Left kidney (tissue), 1 donor: ENCODE measurements at regions not wholly inside any gene's neighbourhood (a gene's known extent, or its start where the extent isn't known, plus 50 kb on each side); places are given as distances from the start of the nearest gene placed in this dataset.
"Not testable (repeated sequence)": the region's sequence is repeated elsewhere in the genome, so short reads cannot be mapped to it uniquely, and the experiment has no call there.

Experiments
- DNase-seq: peaks from one replicate; pipeline ENCODE4 v3.0.0-alpha.2; 2013

DNA sequence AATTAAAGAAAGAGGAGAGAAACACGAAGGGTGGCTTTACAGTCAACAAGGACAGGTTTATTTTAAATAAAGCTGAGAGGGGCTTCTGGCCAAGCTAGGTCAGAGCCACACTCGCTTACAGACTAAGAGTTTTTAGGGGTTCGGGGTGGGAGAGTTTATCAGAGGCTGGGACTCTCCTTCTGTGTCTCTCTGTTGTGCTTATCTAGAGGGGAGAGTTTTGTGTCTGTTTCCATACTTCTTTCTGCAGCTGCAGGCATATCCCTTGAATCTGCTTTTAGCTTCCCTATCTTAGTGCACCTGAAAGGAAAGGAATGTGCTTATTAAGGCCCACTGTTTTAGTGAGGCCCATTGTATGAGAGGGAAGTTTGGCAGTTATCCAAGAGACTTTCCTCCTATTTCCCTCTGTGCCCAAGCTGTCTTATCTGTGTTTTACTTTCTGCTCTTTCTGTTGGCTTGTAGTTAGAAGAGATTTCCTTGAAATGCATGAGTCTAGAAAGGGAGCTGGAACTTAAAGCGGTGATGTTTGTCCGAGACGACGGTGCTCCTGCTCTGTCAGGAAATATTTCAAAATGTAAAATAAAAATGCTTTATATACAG, 275.3 kb downstream of the KCTD12 start:
- no peak for DNase-seq

DNA sequence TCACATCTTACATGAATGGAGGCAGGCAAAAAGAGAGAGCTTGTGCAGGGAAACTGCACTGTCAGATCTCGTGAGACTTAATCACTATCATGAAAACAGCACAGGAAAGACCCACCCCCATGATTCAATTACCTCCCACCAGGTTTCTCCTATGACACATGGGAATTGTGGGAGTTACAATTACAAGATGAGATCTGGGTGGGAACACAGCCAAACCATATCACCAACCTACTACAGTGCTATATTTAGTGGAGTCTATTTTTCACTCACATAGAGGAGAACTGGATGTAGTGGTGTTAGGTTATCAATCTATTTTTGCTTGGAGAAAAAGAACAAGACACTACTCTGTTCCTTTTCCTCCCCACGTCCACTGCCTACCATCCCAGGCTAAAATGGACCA, 276.6 kb downstream of the KCTD12 start:
- DNase-seq = no peak

DNA sequence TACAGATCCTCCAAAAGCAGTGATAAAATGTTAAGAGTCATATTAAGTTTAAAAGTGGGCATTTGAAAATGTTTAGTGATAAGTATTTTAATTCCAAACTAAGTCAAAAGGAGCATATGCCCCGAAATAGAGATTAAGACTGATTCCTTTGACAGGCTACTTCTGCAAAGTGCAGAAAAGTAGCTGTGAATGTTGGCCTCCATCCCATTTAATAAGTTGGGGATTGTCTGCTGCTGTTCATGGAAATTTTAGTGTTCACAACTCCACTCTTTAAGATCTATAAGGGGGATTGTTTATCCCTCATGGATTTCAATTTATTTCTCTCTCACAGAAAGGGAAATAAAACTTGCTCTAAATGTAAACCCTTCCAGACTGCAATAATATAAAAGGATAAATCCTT, 278.3 kb downstream of the KCTD12 start:
- DNase-seq = no peak

DNA sequence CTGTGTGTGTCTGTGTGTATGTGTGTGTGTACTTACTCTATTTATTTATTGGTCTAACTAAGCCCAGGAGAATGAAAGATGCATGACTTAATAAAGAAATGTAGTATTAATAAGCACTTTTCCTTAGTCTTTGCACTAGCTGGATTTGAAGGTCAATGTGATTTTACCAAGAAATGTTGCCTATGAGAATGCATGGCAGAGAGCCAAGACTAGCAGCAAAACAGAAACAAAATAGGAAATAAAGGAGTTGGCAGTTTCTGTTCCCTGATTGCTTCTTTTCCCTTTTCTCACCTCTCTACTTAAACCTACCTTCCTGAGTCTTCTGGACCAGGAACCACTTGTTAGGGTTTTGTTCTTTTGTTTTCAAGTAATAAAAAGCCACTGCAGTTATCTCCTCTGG, 286.1 kb downstream of the KCTD12 start:
- no peak for DNase-seq

DNA sequence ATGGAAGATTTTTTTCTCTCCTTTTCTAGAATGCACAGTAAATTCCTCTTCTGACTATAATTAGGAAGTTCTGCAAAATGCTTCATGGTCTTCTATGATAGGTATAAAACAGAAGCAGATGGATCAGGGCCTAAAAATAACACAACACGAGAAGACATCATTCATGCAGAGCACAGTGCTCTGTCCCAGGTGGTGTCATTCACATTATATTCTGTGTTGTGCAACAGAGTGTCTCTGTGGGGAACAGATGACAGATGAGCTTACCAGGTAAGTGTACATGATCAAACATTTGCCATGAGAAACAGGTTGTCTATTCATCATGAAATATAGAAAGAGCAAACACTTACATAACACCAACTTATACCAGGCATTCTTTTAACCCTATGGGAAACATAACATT, 288.3 kb downstream of the KCTD12 start:
- no peak for DNase-seq

DNA sequence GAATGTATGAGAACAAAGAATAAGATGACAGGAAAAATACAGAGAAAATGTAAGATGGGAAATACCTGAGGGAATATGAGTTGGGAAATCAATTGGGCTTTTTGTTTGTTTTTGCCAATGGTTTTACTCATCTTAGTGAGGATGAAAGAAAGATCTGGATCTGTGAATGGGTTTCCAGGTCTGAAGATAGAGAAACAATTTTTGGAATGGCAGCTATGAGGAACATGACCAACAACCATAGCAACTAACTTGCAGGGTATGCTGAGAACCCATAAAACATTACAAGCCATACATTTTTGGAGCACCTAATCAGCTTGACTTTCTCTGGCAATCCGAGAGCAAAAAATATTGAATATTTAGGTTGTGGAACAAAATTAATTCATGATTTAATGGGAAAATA, 290.0 kb downstream of the KCTD12 start:
- no peak for DNase-seq

DNA sequence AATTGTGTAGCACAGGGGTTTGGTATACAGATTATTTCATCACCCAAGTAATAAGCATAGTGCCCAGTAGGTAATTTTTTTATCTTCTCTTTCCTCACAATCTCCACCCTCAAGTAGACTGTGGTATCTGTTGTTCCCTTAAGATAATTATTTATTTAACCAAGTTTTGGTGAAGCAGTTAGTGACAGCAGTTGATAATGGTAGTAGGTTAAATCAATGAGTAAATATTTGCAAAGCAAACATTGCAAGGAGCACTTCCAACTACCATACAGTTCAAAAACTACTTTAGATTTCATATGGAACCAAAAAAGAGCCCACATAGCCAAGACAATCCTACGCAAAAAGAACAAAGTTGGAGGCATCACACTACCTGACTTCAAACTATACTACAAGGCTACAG, 291.8 kb downstream of the KCTD12 start:
- DNase-seq = no peak

DNA sequence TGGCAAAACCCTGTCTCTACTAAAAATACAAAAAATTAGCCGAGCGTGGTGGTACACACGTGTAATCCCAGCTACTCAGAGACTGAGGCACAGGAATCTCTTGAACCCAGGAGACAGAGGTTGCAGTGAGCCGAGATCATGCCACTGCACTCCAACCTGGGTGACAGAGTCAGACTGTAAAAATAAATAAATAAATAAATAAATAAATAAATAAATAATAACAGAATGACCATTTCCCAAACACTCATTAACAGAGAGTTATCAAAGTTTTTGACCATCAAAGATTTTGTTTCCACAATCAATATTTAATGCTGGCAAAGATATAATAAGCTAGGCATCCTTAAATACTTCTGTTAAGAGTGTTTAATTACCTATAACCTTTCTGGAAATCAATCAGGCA, 299.4 kb downstream of the KCTD12 start:
- no peak for DNase-seq

DNA sequence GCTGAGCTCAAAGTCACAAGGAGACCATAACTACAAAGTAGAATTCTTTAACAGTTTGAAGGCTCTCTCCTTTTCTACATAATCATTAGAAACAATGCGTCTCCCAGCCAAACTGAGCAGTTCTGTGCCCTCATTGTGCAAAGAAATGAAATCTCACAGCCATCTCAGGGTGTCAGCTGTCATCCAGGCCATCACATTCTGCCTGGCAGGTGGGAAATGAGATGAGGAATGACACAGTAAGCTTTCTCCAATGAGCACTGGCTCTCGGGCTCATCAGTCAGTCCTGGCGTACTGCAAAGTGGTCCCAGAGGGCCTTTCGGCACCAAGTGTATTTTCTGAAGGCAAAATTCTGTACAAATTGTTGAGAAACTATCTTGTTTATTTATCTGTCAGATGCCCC, 306.5 kb downstream of the KCTD12 start:
- DNase-seq = no peak

DNA sequence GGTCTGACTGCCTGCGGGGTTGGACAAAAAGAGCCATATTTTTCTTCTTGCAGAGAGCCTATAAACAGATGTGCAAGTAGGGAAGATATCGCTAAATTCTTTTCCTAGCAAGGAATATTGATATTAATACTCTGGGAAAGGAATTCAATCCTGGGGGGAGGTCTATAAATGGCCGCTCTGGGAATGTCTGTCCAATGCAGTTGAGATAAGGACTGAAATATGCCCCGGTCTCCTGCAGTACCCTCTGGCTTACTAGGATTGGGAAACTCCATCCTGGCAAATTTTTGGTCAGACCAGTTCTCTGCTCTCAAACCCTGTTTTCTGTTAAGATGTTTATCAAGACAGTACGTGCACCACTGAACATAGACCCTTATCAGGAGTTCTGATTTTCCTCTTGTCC, 310.6 kb downstream of the KCTD12 start:
- DNase-seq = not testable (repeated sequence)

DNA sequence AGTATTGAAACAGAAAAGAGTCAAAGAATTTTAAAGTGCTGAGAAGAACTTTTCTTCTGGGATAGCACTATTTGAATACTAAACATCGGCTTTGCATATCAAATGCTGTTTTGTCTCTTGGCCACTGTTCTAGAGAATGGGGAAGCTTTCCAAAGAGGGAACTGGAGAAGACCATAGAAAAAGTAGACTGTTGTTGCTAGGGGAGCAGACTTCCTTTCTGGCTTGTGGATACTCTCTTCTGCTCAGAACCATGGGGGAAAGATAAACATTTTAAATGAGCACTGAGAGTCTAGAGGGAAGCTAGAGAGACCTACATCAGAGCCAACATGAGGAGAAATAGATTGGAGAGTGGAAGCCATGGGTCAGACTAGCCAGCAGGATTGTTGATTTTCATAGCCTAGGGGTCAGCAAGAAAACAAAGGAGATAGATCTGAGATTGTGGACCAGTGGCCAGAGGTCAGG, 315.7 kb downstream of the KCTD12 start:
- DNase-seq = no peak

DNA sequence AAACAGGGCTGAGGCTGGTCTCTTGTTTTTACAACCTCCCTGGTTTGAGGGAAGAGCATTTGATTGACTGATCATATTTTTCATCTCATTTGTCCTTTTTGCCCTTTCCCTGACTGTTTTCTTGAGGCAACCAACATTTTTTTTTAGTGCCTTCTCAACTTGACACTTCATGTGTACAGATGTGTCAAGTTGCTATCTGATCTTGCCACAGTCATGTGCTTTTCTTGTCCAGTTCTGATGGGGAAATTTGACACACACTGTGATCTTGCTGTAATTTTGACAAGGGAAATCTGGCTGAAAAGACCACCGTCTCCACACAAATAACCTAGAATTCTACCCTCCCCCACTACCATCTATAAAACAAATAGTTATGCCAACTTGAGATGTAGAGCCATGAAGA, 329.6 kb downstream of the KCTD12 start:
- DNase-seq = no peak

DNA sequence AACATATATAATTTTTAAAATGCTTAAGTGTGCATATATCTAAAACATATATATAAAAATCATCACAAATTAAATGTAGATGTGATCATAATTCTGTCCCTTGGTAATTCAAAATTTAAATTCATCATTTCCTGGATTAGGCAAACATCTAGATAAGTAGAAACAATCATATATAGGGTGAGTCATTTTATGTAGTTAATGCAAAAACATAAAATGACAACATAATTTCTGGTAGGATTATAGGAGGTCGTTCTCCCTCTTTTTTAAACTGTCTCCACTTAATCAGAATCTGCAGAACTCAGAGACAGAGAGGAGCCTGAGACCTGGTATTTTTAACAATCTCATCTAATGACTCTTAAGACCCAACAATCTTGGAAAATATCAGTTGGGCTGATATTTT, 333.4 kb downstream of the KCTD12 start:
- DNase-seq = no peak

DNA sequence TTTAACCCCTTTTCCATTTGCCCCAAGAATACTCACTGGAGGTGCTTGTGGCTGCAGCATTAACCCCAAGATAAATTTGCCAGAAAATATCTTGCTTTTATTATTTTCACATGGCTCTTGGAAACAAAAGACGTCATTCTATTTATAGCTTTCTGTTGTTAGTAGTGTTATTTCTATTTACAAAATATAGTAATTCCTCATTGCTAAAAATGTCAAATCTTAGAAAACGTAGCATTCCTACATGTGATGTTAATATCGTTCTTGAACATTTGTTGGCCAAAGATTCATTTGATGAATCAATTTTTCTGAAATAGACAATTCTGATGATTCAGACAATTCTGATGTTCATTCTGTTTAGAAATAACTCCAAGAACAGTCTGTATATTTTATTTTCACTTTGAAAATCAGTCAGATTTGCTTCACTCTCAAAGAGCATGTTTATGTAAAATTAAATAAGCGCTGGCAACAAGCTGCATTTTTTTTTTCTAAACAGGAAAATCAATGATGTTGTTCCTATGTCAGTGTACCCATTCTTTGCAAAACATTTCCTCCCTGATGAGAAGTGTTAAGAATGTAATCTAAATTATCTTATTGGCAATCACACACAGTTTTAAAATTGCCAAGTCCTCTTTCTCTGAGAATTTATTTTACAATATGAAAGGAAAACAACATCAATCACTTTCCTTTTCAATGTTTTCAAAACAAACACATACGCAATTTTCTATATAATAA, 334.0 kb downstream of the KCTD12 start:
- no peak for DNase-seq

DNA sequence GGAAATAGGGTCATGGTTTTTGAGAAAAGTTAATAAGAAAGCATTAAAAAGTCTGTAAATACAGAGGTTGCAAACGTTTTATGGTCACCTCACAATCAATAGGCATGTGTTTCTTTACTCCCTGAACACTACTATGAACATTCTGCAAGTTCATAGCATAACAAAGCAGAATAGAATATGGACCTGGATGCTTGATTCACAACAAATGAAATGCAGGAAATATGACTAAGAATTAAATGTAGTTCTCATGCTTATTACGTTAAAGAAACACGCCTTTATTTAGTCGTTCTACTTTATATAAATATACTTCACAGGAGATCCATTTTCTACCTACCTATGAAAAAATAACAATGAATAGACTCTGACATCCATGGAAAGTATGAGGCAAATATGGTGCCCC, 344.0 kb downstream of the KCTD12 start:
- no peak for DNase-seq

DNA sequence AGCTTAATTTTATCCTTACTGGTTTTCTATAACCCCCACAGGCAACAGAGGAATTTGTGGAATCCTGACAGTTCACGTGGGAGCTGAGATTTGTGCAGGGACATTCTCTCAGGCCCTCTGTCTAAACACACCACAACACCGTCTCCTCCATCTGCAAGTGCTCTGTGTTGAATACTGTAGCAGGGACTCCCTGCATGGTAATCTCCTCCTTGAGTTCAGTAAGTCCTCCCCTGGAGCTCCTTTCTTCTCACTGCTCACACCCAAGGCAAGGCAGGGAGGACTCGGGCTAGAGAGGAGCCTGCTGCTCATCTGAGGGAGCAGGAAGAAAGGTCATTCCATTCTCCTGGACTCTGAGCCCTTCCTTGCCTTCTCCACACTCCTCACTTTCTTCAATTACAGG, 348.2 kb downstream of the KCTD12 start:
- DNase-seq = no peak

DNA sequence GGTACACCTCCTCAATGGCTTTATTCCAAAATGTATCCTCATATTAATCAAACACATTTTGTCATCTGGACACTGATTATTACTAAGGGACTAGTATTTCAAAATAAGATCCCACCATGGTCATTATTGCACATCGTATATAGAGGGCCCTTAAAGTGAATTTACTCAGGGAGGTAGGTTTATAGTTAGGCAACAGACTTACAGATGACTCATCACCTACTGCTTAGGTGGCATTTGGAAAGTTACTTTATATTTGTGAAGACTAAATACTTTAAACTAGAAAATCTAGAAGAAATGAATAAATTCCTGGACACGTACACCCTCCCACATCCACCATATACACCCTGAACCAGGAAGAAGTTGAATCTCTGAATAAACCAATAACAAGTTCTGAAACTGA, 353.0 kb downstream of the KCTD12 start:
- DNase-seq = no peak

DNA sequence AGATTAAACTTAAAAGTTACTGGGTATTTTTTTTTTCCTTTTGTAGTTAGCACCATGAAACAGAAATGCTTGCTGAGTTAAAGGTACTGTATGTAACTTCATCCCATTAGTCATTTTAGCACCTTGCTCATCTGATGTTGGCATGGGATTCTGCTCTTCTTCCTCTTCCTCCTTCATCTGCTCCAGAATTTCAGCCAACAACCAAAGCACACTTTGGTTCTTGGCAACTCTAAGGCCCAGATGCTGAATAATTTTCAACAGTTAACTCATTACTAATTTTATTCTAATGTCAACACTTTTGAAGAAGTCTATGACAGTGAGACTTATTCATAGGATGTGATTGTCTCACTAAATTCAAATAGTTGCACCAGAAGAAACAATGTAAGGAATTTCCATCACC, 359.2 kb downstream of the KCTD12 start:
- no peak for DNase-seq

DNA sequence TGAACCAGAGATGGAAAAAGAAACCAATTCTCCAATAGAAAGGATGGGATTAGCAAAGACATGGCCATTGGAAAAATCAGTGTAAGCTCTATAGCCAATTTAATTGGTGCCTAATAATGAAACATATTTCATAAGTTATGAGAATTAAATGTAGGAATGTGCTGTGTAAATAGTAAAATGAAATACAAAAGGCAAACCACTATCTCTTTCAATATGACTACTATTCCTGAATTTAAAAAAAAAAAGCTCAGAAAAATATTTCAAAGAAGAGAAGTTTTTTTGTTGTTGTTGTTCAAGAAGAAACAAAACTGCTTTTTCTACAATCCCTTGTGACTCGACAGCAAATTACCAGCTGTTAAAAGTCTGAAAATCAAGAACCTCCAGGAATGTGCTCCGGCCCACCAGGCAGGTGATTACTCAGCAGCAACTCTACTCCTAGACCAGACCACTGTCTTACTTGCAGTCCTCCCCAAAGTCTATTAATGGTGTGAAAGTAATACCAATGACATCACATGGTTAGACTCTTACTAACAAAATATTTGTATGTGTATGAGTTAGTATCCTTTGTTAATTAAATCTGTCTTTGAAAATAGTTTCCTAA, 362.4 kb downstream of the KCTD12 start:
- no peak for DNase-seq

DNA sequence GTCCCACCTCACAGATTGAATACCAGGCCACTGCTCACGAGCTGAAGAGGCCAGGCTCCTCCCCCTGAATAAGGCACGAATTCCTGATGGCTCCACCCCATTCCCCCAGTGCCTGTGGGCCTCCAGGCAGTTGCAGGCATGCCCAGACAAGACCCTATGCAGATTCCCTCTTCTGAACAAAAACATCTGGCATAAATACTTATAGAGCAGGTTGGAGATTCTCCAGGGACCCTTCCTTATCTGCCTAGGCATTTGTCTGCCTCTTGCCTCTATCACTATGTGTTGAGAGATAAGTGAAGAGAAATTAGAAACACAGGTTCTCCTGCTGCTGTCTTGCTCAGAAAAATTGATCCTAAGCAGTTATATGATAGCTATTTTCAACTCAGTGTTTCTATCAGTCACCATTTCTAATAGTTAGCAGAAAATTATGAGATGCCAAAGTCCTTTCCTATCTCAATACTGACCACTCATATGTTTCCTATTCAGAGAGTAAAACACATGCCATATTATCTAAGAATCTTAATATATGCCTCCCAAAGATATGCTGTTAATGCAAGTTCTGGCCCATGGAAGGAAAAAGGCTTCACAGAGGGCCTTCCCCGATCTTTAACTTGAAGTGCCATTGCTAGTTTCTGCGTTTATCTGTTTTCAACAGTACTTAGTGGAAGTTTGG, 364.0 kb downstream of the KCTD12 start:
- DNase-seq = no peak

DNA sequence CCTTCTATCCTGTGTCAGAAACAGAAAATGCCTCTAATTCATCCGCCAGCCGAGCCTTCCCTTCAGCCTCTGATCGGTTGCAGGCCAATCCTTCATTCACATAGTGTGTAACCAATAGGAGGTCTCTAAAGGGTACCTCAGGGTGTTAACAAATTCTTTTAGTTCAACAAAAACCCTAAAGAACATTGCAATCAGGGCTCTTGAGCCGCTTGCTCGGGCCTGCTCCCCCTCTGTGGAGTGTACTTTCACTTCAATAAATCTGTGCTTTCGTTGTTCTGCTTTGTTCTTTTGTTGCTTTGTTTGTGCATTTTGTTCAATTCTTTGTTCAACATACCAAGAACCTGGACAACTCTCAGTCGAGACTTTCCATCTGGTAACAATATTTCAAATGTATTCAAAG, 366.5 kb downstream of the KCTD12 start:
- DNase-seq = no peak

DNA sequence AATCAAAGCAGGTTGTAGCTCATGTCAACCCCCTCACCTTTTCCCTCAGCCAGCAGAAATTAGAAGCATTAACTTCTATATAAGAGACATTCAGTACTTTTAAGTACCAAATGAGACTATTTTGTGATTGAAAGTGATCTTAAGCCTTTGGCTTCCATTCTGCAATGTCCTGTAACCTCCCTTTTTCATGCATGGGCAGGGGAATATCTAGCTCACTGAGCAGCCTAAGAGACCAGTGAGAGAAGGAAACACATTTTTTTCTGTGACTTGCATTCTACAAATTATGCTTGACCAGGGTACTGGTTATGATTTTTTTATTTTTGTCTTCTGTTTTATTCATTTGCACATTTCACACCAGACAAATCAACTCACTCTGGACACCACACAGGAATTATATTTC, 369.6 kb downstream of the KCTD12 start:
- no peak for DNase-seq

DNA sequence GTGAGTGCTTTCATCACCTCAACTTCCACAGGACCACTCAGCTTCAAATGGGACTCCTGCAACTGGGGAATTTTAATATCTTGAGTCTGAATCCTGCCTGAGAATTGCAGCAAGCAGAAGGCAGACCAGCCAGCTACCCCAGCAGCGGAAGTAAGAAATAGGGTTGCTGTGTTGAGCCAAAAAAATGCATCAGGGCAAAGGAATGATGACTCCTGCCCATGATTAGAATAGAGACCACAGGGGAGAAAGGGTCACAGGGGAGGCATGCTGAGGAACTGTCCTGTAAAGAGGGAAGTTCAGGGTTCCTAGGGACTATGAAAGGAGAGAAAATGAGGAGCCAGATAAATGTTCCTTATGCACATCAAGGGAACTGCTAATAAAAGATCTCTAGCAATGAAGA, 370.2 kb downstream of the KCTD12 start:
- no peak for DNase-seq
